ENCODE measurements at regions not wholly inside any gene's neighbourhood (a gene's known extent, or its start where the extent isn't known, plus 50 kb on each side); places are given as distances from the start of the nearest gene placed in this dataset.
A peak's percentile ranks its signal among the peaks of the same experiment; 100 is the strongest.
"Not testable (repeated sequence)": the region's sequence is repeated elsewhere in the genome, so short reads cannot be mapped to it uniquely, and the experiment has no call there.

- DNase-seq (ENCODE audit: low read depth) = no peak
Observed at GRCh38 chr22:35138521-35138920, 72.6 kb downstream of the ISX start.

GRCh38 chr22:35140879-35141745 lies 75.2 kb downstream of the ISX start:
- DNase-seq (ENCODE audit: low read depth) = peak; percentile 22

GRCh38 chr22:35148381-35148780 lies 82.4 kb downstream of the ISX start:
- DNase-seq (ENCODE audit: low read depth) = no peak

- no peak for DNase-seq (ENCODE audit: low read depth)
Observed at GRCh38 chr22:35148866-35149548, 83.0 kb downstream of the ISX start.

GRCh38 chr22:35150183-35151107 lies 84.5 kb downstream of the ISX start:
- DNase-seq (ENCODE audit: low read depth) = peak; percentile 73

- no peak for DNase-seq (ENCODE audit: low read depth)
Observed at GRCh38 chr22:35152316-35152715, 86.4 kb downstream of the ISX start.

- peak; percentile 71 for DNase-seq (ENCODE audit: low read depth)
Observed at GRCh38 chr22:35154937-35155387, 89.0 kb downstream of the ISX start.

- peak; percentile 67 for DNase-seq (ENCODE audit: low read depth)
Observed at GRCh38 chr22:35155403-35156025, 89.6 kb downstream of the ISX start.

- DNase-seq (ENCODE audit: low read depth) = no peak
Observed at GRCh38 chr22:35156945-35157344, 91.0 kb downstream of the ISX start.

- DNase-seq (ENCODE audit: low read depth) = no peak
Observed at GRCh38 chr22:35158336-35158735, 92.4 kb downstream of the ISX start.

GRCh38 chr22:35159343-35159742 lies 93.4 kb downstream of the ISX start:
- no peak for DNase-seq (ENCODE audit: low read depth)

- no peak for DNase-seq (ENCODE audit: low read depth)
Observed at GRCh38 chr22:35160268-35160667, 94.3 kb downstream of the ISX start.

GRCh38 chr22:35165896-35166295 lies 91.4 kb upstream of the HMGXB4 start:
- not testable (repeated sequence) for DNase-seq (ENCODE audit: low read depth)

GRCh38 chr22:35170716-35171697 lies 86.3 kb upstream of the HMGXB4 start:
- no peak for DNase-seq (ENCODE audit: low read depth)

GRCh38 chr22:35172442-35172841 lies 84.9 kb upstream of the HMGXB4 start:
- DNase-seq (ENCODE audit: low read depth) = no peak

GRCh38 chr22:35173655-35174054 lies 83.6 kb upstream of the HMGXB4 start:
- DNase-seq (ENCODE audit: low read depth) = no peak

GRCh38 chr22:35174401-35175038 lies 82.8 kb upstream of the HMGXB4 start:
- DNase-seq (ENCODE audit: low read depth) = no peak

- DNase-seq (ENCODE audit: low read depth) = no peak
Observed at GRCh38 chr22:35175392-35175791, 81.9 kb upstream of the HMGXB4 start.

GRCh38 chr22:35177811-35178210 lies 79.5 kb upstream of the HMGXB4 start:
- no peak for DNase-seq (ENCODE audit: low read depth)
